CD14-positive monocyte (primary cell): ENCODE measurements at regions not wholly inside any gene's neighbourhood (a gene's known extent, or its start where the extent isn't known, plus 50 kb on each side); places are given as distances from the start of the nearest gene placed in this dataset.
A peak's percentile ranks its signal among the peaks of the same experiment; 100 is the strongest.

Experiments used
- DNase-seq, 3 donors: peaks; one replicate each; pipeline ENCODE4 v3.0.0-alpha.2; 2011 to 2022
- H2AFZ ChIP-seq: 2 replicates; pipeline ENCODE4 v1.6.0; 2012; ENCODE audit warnings: mild to moderate bottlenecking, low read depth, low read length, inconsistent platforms; ENCODE audit not compliant: insufficient read depth, poor library complexity, severe bottlenecking
- H3K27ac ChIP-seq, 2 donors: 1 replicate in 1 of 2; 2 replicates in 1 of 2; pipeline ENCODE4 v1.5.1; 2012 to 2013; ENCODE audit warnings: low read length in 2 of 2, control low read depth in 1 of 2, inconsistent platforms in 1 of 2, low read depth in 1 of 2, mild to moderate bottlenecking in 1 of 2
- H3K27me3 ChIP-seq, 2 donors: one replicate each; pipeline versions ENCODE4 v1.6.0 to v1.6.1; 2011 to 2013; ENCODE audit warnings: low read length in 2 of 2; ENCODE audit not compliant: control insufficient read depth in 2 of 2, insufficient read depth in 2 of 2
- H3K36me3 ChIP-seq, 2 donors: replicated peaks in 1 of 2; 1 replicate in 1 of 2; 2 replicates in 1 of 2; pipeline versions ENCODE4 v1.5.1 to v1.6.1; 2012 to 2013; ENCODE audit warnings: low read length in 2 of 2, control low read depth in 1 of 2, inconsistent platforms in 1 of 2, mild to moderate bottlenecking in 1 of 2; ENCODE audit not compliant: insufficient read depth in 2 of 2, control insufficient read depth in 1 of 2
- H3K4me1 ChIP-seq, 2 donors: 1 replicate in 1 of 2; 2 replicates in 1 of 2; pipeline versions ENCODE4 v1.5.1 to v1.6.1; 2012 to 2013; ENCODE audit warnings: low read length in 2 of 2, control low read depth in 1 of 2, inconsistent platforms in 1 of 2, mild to moderate bottlenecking in 1 of 2, moderate library complexity in 1 of 2; ENCODE audit not compliant: insufficient read depth in 2 of 2, control insufficient read depth in 1 of 2
- H3K4me2 ChIP-seq: replicated peaks from 2 replicates; pipeline ENCODE3; 2012; ENCODE audit warnings: low read length, moderate library complexity, mild to moderate bottlenecking; ENCODE audit not compliant: poor library complexity, severe bottlenecking; ENCODE audit errors: extremely low read depth
- H3K4me3 ChIP-seq, 3 experiments: fragments of 200-600 bp in 1 of 3; sonication (generic) in 1 of 3; replicated peaks in 1 of 3; 1 replicate in 2 of 3; 2 replicates in 1 of 3; pipeline ENCODE4 v1.5.1; 2011 to 2013; ENCODE audit warnings: low read length in 3 of 3, mild to moderate bottlenecking in 3 of 3, control low read depth in 2 of 3, low read depth in 2 of 3, inconsistent platforms in 1 of 3, moderate library complexity in 1 of 3
- H3K79me2 ChIP-seq: 2 replicates; pipeline ENCODE4 v1.6.0; 2012; ENCODE audit warnings: mild to moderate bottlenecking, control low read depth, inconsistent platforms, low read length, moderate library complexity; ENCODE audit not compliant: insufficient read depth
- H3K9ac ChIP-seq: 2 replicates; pipeline ENCODE4 v1.6.0; 2017; ENCODE audit warnings: low read length, mild to moderate bottlenecking; ENCODE audit not compliant: insufficient read depth, poor library complexity, severe bottlenecking
- H3K9me3 ChIP-seq, 2 donors: replicated peaks in 1 of 2; 1 replicate in 1 of 2; 2 replicates in 1 of 2; pipeline versions ENCODE4 v1.5.1 to v1.6.1; 2012 to 2013; ENCODE audit warnings: low read length in 2 of 2, control low read depth in 1 of 2; ENCODE audit not compliant: control insufficient read depth in 1 of 2, insufficient read depth in 1 of 2
- H4K20me1 ChIP-seq: 2 replicates; pipeline ENCODE4 v1.6.0; 2012; ENCODE audit warnings: mild to moderate bottlenecking, low read length, control low read depth, moderate library complexity; ENCODE audit not compliant: insufficient read depth
- H3K27ac Mint-ChIP-seq, 7 donors: one replicate each; pipeline ENCODE4 v1.8.0; 2020; ENCODE audit warnings: mild to moderate bottlenecking in 7 of 7, mixed read lengths in 7 of 7, moderate library complexity in 6 of 7, inconsistent platforms in 2 of 7
- H3K27me3 Mint-ChIP-seq, 3 donors: one replicate each; pipeline ENCODE4 v1.8.0; 2021 to 2022; ENCODE audit warnings: low read depth in 3 of 3, mild to moderate bottlenecking in 3 of 3, mixed read lengths in 3 of 3, moderate library complexity in 3 of 3, inconsistent platforms in 1 of 3
- H3K36me3 Mint-ChIP-seq, 2 donors: one replicate each; pipeline ENCODE4 v1.8.0; 2020; ENCODE audit warnings: mixed read lengths in 2 of 2, inconsistent platforms in 1 of 2, mild to moderate bottlenecking in 1 of 2
- H3K4me1 Mint-ChIP-seq: one replicate; pipeline ENCODE4 v1.8.0; 2020; ENCODE audit warnings: mild to moderate bottlenecking, mixed read lengths
- H3K4me3 Mint-ChIP-seq, 2 donors: one replicate each; pipeline ENCODE4 v1.8.0; 2020; ENCODE audit warnings: mild to moderate bottlenecking in 2 of 2, mixed read lengths in 2 of 2, moderate library complexity in 1 of 2
- H3K9me3 Mint-ChIP-seq, 7 donors: one replicate each; pipeline ENCODE4 v1.8.0; 2020 to 2022; ENCODE audit warnings: mixed read lengths in 7 of 7, mild to moderate bottlenecking in 6 of 7, moderate library complexity in 6 of 7, inconsistent platforms in 2 of 7
- WGBS: methylation state at CpG from one replicate; pipeline ENCODE4 v1.1.5; 2013; ENCODE audit warnings: missing lambda C conversion rate; ENCODE audit not compliant: insufficient coverage; 5-methylcytosine and 5-hydroxymethylcytosine counted together
- intact Hi-C, 2 donors: fragments of 100-400 bp; cut with micrococcal nuclease; formaldehyde crosslinking; loops; one replicate each; pipeline versions ENCODE4 v1.15.0 to v1.15.1; 2023
- TF ChIP-seq, protein P1 (sequence below): fragments of 200-600 bp; IDR thresholded peaks from one replicate; pipeline ENCODE4 v1.8.0; 2022; ENCODE audit warnings: antibody characterized with exemption, mild to moderate bottlenecking

DNA sequence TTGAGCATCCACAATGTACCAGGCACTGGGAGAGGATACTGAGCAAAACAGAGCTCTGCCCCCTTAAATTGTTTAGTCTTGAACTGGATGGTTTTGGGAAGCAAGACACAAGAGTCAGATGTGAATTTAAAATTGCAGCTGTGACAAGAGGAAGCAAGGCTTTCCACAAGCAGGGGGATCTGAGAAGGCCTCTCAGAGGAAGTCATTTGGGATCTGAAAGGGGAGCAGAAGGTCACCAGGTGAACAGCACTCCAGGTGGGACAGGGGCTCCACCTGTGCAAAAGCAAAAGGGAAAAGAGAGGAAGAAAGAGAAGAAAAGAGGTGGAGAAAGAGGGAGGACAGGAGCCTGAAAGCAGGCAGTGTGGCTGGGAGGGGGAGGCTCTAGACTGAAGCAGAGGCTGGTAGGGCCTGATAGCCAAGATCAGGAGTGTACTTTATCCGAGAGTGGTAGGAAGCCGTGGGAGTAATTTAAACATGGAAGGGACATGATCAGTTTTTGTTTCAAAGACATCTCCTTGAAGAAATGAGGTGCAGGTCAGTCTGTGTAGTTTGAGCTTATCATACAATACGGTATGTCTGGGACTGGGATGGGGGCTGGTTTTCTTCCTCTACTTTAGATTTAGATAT lies 76.1 kb upstream of the DUSP5 start:
- peaks cover 0 to 9% (median 5%) of the 10 kb centered on the region in 3 donors for H3K27me3 Mint-ChIP-seq
- Histone ChIP-seq H3K9ac (no peak overlapping the region), H3K27me3 (no peaks in the 10 kb centered on the region), H4K20me1 (no peaks in the 10 kb centered on the region), H3K9me3 (no peaks in the 10 kb centered on the region), H3K27ac (peak overlapping the region in 1 of 2 donors; percentile 79), H3K4me3 (no peak overlapping the region), H2AFZ (no peak overlapping the region), H3K79me2 (no peaks in the 10 kb centered on the region), H3K4me1 (peaks cover 65 to 77% of the 10 kb centered on the region in 2 donors), H3K36me3 (no peaks in the 10 kb centered on the region), H3K4me2 (no peak overlapping the region)
- H3K27ac Mint-ChIP-seq = peak overlapping the region in 6 of 7 donors; percentile 70 to 97 (median 92)
- TF ChIP-seq, protein P1, sequence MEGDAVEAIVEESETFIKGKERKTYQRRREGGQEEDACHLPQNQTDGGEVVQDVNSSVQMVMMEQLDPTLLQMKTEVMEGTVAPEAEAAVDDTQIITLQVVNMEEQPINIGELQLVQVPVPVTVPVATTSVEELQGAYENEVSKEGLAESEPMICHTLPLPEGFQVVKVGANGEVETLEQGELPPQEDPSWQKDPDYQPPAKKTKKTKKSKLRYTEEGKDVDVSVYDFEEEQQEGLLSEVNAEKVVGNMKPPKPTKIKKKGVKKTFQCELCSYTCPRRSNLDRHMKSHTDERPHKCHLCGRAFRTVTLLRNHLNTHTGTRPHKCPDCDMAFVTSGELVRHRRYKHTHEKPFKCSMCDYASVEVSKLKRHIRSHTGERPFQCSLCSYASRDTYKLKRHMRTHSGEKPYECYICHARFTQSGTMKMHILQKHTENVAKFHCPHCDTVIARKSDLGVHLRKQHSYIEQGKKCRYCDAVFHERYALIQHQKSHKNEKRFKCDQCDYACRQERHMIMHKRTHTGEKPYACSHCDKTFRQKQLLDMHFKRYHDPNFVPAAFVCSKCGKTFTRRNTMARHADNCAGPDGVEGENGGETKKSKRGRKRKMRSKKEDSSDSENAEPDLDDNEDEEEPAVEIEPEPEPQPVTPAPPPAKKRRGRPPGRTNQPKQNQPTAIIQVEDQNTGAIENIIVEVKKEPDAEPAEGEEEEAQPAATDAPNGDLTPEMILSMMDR = no peak
- H3K36me3 Mint-ChIP-seq = peaks cover 0 to 1% of the 10 kb centered on the region in 2 donors
- intact Hi-C loops = no loop called here
- peaks cover 69% of the 10 kb centered on the region for H3K4me1 Mint-ChIP-seq
- WGBS = no CpG with 5 or more reads among the region's 3 CpGs
- peaks cover 0 to 2% (median 0%) of the 10 kb centered on the region in 7 donors for H3K9me3 Mint-ChIP-seq
- peak in 1 of 3 donors; percentile 5 for DNase-seq
- H3K4me3 Mint-ChIP-seq = peak overlapping the region in 1 of 2 donors; percentile 50

DNA sequence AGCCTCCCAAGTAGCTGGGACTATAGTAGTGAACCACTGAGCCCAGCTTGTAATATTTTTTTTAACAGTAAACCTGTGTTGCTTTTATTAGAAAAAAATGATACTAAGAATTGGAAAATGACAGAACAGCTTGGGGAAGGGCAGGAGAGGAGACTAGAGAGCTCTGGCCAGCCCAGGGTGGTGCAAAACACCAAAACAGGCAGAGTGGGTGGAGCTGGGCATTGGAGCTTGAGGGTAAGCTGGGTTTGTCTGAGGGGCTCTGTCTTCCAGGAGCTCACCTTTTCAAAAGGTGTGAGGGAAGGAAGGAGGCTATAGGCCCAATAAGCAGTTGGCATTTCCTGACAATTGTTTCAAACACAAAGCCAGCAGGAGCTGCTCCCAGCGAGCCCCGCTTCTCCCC lies 75.2 kb upstream of the DUSP5 start:
- DNase-seq = no peak
- Histone ChIP-seq H3K27ac (no peak overlapping the region), H3K9me3 (no peaks in the 10 kb centered on the region), H3K36me3 (no peaks in the 10 kb centered on the region), H3K9ac (no peak overlapping the region), H2AFZ (no peak overlapping the region), H3K27me3 (no peaks in the 10 kb centered on the region), H3K79me2 (no peaks in the 10 kb centered on the region), H4K20me1 (no peaks in the 10 kb centered on the region), H3K4me2 (no peak overlapping the region), H3K4me1 (peaks cover 73 to 86% of the 10 kb centered on the region in 2 donors), H3K4me3 (no peak overlapping the region)
- peak overlapping the region in 5 of 7 donors; percentile 25 to 72 (median 50) for H3K27ac Mint-ChIP-seq
- peaks cover 78% of the 10 kb centered on the region for H3K4me1 Mint-ChIP-seq
- peaks cover 0 to 2% (median 0%) of the 10 kb centered on the region in 7 donors for H3K9me3 Mint-ChIP-seq
- no CpG with 5 or more reads among the region's 2 CpGs for WGBS
- intact Hi-C loops = no loop called here
- H3K36me3 Mint-ChIP-seq = peaks cover 0 to 1% of the 10 kb centered on the region in 2 donors
- TF ChIP-seq, protein P1 = no peak
- no peak overlapping the region for H3K4me3 Mint-ChIP-seq
- H3K27me3 Mint-ChIP-seq = peaks cover 0 to 9% (median 5%) of the 10 kb centered on the region in 3 donors
